Natural killer cell (primary cell): ENCODE measurements at regions not wholly inside any gene's neighbourhood (a gene's known extent, or its start where the extent isn't known, plus 50 kb on each side); places are given as distances from the start of the nearest gene placed in this dataset.

ENCODE experiments used
- ATAC-seq, 3 donors: fragments of 150-1000 bp in 2 of 3; fragments of 200-7000 bp in 1 of 3; cut with Tn5 transposase; 1 replicate in 1 of 3; 2 replicates in 2 of 3; pipeline ENCODE4 v1.10.0; 2021; ENCODE audit warnings: mild to moderate bottlenecking in 2 of 3, moderate library complexity in 2 of 3
- DNase-seq, 2 donors: peaks; one replicate each; pipeline versions ENCODE4 v3.0.0 to v3.0.0-alpha.2; 2013 to 2021; ENCODE audit warnings: mixed read lengths in 1 of 2
- H3K27ac ChIP-seq: one replicate; pipeline ENCODE4 v1.5.1; 2013; ENCODE audit warnings: mild to moderate bottlenecking, low read length
- H3K27me3 ChIP-seq: one replicate; pipeline ENCODE4 v1.6.1; 2013; ENCODE audit warnings: low read length; ENCODE audit not compliant: control insufficient read depth, insufficient read depth
- H3K36me3 ChIP-seq: one replicate; pipeline ENCODE4 v1.6.1; 2013; ENCODE audit warnings: low read length; ENCODE audit not compliant: control insufficient read depth, insufficient read depth
- H3K4me1 ChIP-seq: one replicate; pipeline ENCODE4 v1.6.1; 2013; ENCODE audit warnings: low read length; ENCODE audit not compliant: control insufficient read depth, insufficient read depth
- H3K4me3 ChIP-seq: one replicate; pipeline ENCODE4 v1.5.1; 2013; ENCODE audit warnings: low read length
- H3K9me3 ChIP-seq: one replicate; pipeline ENCODE4 v1.6.1; 2013; ENCODE audit warnings: low read length; ENCODE audit not compliant: control insufficient read depth, insufficient read depth
- H3K27ac Mint-ChIP-seq, 2 donors: one replicate each; pipeline ENCODE4 v1.8.0; 2022; ENCODE audit warnings: mild to moderate bottlenecking in 2 of 2, mixed read lengths in 2 of 2, moderate library complexity in 1 of 2
- H3K27me3 Mint-ChIP-seq, 2 donors: one replicate each; pipeline ENCODE4 v1.8.0; 2022; ENCODE audit warnings: low read depth in 2 of 2, mixed read lengths in 2 of 2
- H3K36me3 Mint-ChIP-seq: one replicate; pipeline ENCODE4 v1.8.0; 2022; ENCODE audit warnings: mixed read lengths
- H3K4me1 Mint-ChIP-seq, 2 donors: one replicate each; pipeline ENCODE4 v1.8.0; 2022; ENCODE audit warnings: mixed read lengths in 2 of 2
- H3K4me3 Mint-ChIP-seq: one replicate; pipeline ENCODE4 v1.8.0; 2022; ENCODE audit warnings: mild to moderate bottlenecking, moderate library complexity, mixed read lengths
- H3K9me3 Mint-ChIP-seq, 2 donors: one replicate each; pipeline ENCODE4 v1.8.0; 2022; ENCODE audit warnings: mixed read lengths in 2 of 2
- CTCF ChIP-seq: fragments of 200-600 bp; IDR thresholded peaks from one replicate; pipeline ENCODE4 v1.8.0; 2022; ENCODE audit warnings: antibody characterized with exemption
- WGBS: methylation state at CpG from one replicate; pipeline ENCODE4 v1.1.7; 2013; ENCODE audit warnings: missing lambda C conversion rate; ENCODE audit not compliant: insufficient coverage; 5-methylcytosine and 5-hydroxymethylcytosine counted together
- intact Hi-C: fragments of 100-400 bp; cut with micrococcal nuclease; formaldehyde crosslinking; loops from one replicate; pipeline ENCODE4 v1.14.2; 2022

- H3K27me3 Mint-ChIP-seq = peaks cover 5 to 17% of the 10 kb centered on the region in 2 donors
- Histone ChIP-seq H3K4me3 (no peak overlapping the region), H3K36me3 (no peaks in the 10 kb centered on the region), H3K27ac (no peak overlapping the region), H3K4me1 (no peaks in the 10 kb centered on the region), H3K9me3 (no peaks in the 10 kb centered on the region), H3K27me3 (no peaks in the 10 kb centered on the region)
- WGBS = 87% methylated on average over 1 of the region's 1 CpG
- no peak overlapping the region for H3K27ac Mint-ChIP-seq
- no peak for TF ChIP-seq CTCF
- intact Hi-C loops = no loop called here
- ATAC-seq (no peak), DNase-seq (no peak)
- no peaks in the 10 kb centered on the region for H3K36me3 Mint-ChIP-seq
- no peaks in the 10 kb centered on the region for H3K4me1 Mint-ChIP-seq
- no peak overlapping the region for H3K4me3 Mint-ChIP-seq
- peaks cover 2 to 4% of the 10 kb centered on the region in 2 donors for H3K9me3 Mint-ChIP-seq
Measured at GRCh38 chr12:91316161-91316906, 133.7 kb upstream of the DCN start.

GRCh38 chr12:91311081-91311480 is 128.5 kb upstream of the DCN start:
- Histone ChIP-seq H3K27me3 (no peaks in the 10 kb centered on the region), H3K4me1 (no peaks in the 10 kb centered on the region), H3K4me3 (no peak overlapping the region), H3K36me3 (no peaks in the 10 kb centered on the region), H3K27ac (no peak overlapping the region), H3K9me3 (no peaks in the 10 kb centered on the region)
- peaks cover 2 to 4% of the 10 kb centered on the region in 2 donors for H3K9me3 Mint-ChIP-seq
- no peak for DNase-seq
- H3K27me3 Mint-ChIP-seq = peaks cover 10 to 20% of the 10 kb centered on the region in 2 donors
- no peak overlapping the region for H3K4me3 Mint-ChIP-seq
- TF ChIP-seq CTCF = no peak
- H3K27ac Mint-ChIP-seq = no peak overlapping the region
- no peaks in the 10 kb centered on the region for H3K4me1 Mint-ChIP-seq
- no peaks in the 10 kb centered on the region for H3K36me3 Mint-ChIP-seq
- intact Hi-C loops = no loop called here
- WGBS = no CpG with 5 or more reads among the region's 2 CpGs
- no peak for ATAC-seq

- Histone ChIP-seq H3K9me3 (no peaks in the 10 kb centered on the region), H3K27me3 (no peaks in the 10 kb centered on the region), H3K36me3 (no peaks in the 10 kb centered on the region), H3K27ac (no peak overlapping the region), H3K4me1 (no peaks in the 10 kb centered on the region), H3K4me3 (no peak overlapping the region)
- Mint-ChIP-seq H3K27me3 (peaks cover 8 to 15% of the 10 kb centered on the region in 2 donors), H3K36me3 (no peaks in the 10 kb centered on the region), H3K4me1 (no peaks in the 10 kb centered on the region), H3K27ac (no peak overlapping the region), H3K9me3 (peaks cover 0 to under 1% of the 10 kb centered on the region in 2 donors), H3K4me3 (no peak overlapping the region)
- WGBS = 63% methylated on average over 1 of the region's 2 CpGs
- DNase-seq = no peak
- intact Hi-C loops = no loop called here
- no peak for TF ChIP-seq CTCF
- no peak for ATAC-seq
Measured at GRCh38 chr12:91309450-91309849, 126.8 kb upstream of the DCN start.
